HG03103 (cell line): ENCODE measurements at regions not wholly inside any gene's neighbourhood (a gene's known extent, or its start where the extent isn't known, plus 50 kb on each side); places are given as distances from the start of the nearest gene placed in this dataset.

Experiments
- ATAC-seq: cut with Tn5 transposase; IDR thresholded peaks from one replicate; pipeline ENCODE4 v1.9.1; 2021; ENCODE audit warnings: low read depth; ENCODE audit not compliant: unreplicated experiment

- no peak for ATAC-seq
Measured at GRCh38 chr5:23257656-23258055, 249.8 kb upstream of the PRDM9 start.

GRCh38 chr5:23253621-23254198, 253.7 kb upstream of the PRDM9 start:
- ATAC-seq = no peak

DNA sequence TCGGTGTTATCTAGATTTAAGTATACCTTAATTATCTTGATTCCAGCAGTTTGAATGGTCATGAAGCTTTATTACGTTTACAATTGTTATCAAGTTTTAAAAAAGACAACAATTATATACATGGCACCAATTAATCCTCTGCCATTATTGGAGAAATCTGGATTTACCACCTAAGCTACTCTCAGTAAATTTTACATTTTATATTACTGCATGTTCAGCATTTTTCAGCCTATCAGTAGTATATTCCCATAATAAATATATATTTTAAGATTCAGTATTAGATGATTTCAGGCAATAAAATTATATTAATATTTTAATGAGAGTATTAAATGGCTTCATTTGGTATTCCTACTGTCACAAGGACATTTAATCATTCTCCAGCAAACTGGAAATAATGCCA, 264.5 kb upstream of the PRDM9 start:
- no peak for ATAC-seq

DNA sequence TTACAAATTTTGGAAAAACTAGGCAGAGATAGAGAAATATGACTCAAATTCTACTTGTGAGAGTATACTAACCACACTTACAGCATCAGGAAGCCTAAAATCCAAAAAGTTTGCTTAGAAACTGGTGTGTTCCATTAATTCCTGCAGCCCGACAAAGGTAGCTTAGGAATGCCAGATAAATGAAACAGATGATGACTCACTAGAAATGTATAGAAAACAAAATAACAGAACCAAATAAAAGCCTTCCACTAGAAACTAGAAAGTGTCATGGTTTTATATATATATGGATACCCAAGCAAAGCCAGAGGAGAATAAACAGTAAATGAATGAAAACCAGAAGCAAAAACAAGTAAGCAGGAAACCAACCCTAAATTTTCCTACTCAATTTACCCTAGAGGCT, 272.2 kb upstream of the PRDM9 start:
- ATAC-seq = no peak

- ATAC-seq = no peak
Measured at GRCh38 chr5:23234197-23234596, 273.2 kb upstream of the PRDM9 start.

GRCh38 chr5:23223846-23224245, 283.6 kb upstream of the PRDM9 start:
- no peak for ATAC-seq

GRCh38 chr5:23221831-23222230, 285.6 kb upstream of the PRDM9 start:
- ATAC-seq = no peak

- no peak for ATAC-seq
Measured at GRCh38 chr5:23217159-23217558, 290.2 kb upstream of the PRDM9 start.

GRCh38 chr5:23216345-23216744, 291.1 kb upstream of the PRDM9 start:
- no peak for ATAC-seq

DNA sequence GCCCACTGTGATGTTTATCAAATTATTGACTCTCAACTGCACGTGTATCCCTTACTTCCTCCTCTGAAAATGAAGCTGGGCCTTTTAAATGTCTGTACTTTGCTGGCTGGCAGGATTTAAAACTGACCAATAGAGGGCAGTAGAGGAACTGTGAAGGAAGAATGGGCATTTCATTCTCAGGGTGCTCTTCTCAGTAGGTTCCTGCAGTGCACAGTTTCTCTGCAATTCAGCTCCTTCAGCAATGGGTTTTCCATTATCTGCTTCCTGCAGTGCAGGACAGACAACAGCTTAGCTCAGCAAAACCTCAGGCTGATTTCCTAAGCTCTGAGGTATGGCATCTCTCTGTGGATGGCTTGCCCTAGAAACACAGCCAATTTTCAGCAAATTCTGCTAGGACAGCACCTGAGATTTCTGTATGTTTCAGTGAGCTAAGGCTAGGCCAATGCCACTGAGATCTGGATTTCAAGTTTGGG, 298.4 kb upstream of the PRDM9 start:
- ATAC-seq = peak; percentile 90

- ATAC-seq = no peak
Measured at GRCh38 chr5:23204111-23204510, 303.3 kb upstream of the PRDM9 start.

GRCh38 chr5:23169660-23170416, 316.7 kb upstream of the CDH12 start:
- ATAC-seq = no peak

- ATAC-seq = no peak
Measured at GRCh38 chr5:23164971-23165370, 311.8 kb upstream of the CDH12 start.

DNA sequence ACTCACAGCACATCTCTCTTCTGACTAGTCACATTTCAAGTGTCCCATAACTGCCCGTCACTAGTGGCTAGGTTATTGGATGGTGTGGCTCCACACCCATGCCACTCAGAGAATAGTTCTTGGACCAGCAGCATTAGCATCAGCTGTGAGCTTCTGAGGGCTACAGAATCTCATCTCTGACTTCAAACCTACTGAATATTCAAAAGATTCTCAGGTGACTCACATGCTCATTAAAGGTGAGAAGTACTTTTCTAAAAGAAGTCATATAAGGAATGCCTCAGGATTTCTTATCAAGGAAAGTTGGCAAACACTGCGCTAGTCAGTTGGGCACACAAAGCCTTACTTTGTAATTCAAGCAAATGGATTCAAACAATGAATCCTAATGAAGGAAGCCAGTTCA, 305.0 kb upstream of the CDH12 start:
- ATAC-seq = no peak

DNA sequence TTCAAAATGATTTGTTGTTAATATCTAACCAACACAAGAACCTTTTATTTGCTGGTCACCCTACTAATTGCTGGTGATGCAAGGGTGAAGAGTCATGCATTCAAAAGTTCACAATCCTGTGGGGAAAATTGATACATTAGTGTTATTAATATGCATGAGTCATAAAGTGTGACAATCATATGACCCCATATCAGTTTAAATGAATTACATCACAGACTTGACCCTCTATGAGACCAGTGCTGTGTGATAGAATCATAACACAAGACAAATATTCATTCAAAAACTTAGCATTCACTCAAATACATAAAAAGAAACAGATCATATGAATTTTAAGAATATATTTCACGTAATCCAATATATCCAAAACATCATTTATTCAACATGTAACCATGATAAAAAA, 304.6 kb upstream of the CDH12 start:
- no peak for ATAC-seq

- ATAC-seq = no peak
Measured at GRCh38 chr5:23157169-23157568, 304.0 kb upstream of the CDH12 start.

- ATAC-seq = no peak
Measured at GRCh38 chr5:23147625-23148024, 294.5 kb upstream of the CDH12 start.

DNA sequence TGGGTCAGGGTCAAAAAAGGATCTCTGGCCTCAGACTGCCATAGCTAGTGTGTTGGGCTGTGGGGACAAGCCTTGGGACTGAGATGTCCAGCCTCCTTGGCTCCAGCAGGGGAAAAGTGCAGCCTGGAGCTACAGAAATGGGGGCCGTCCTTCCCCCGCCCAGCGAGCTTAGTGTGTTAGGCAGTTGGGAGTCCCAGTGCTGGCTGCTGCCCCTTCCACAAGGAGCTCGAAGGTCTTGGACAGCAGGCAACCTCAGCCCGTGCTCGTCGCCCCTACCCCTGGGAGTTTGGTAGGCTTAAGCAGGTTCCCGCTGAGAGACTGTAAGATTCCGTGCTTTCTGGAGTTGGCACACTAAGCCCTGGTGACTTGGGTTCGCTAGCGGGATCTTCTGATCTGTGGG, 293.0 kb upstream of the CDH12 start:
- no peak for ATAC-seq

- ATAC-seq = no peak
Measured at GRCh38 chr5:23139338-23140171, 286.4 kb upstream of the CDH12 start.

- no peak for ATAC-seq
Measured at GRCh38 chr5:23136958-23137357, 283.8 kb upstream of the CDH12 start.

GRCh38 chr5:23132231-23132630, 279.1 kb upstream of the CDH12 start:
- no peak for ATAC-seq
